SK-N-MC (cell line): ENCODE measurements at regions not wholly inside any gene's neighbourhood (a gene's known extent, or its start where the extent isn't known, plus 50 kb on each side); places are given as distances from the start of the nearest gene placed in this dataset.

ENCODE experiments used
- DNase-seq: peaks from one replicate; pipeline ENCODE4 v3.0.0-alpha.2; 2011; ENCODE audit warnings: low read depth, low spot score
- H3K27ac ChIP-seq: fragments of 200-600 bp; sonication (generic); 2 replicates; pipeline ENCODE4 v1.5.1; 2016; ENCODE audit warnings: mixed run types
- H3K36me3 ChIP-seq: fragments of 200-600 bp; sonication (generic); 2 replicates; pipeline ENCODE4 v1.6.1; 2017; ENCODE audit warnings: antibody characterized with exemption, low read length, mixed read lengths; ENCODE audit not compliant: insufficient read depth
- H3K4me3 ChIP-seq: fragments of 200-600 bp; sonication (generic); 2 replicates; pipeline ENCODE4 v1.5.1; 2016
- H3K9ac ChIP-seq: fragments of 200-600 bp; sonication (generic); 2 replicates; pipeline ENCODE4 v1.8.0; 2017; ENCODE audit warnings: mixed run types, mixed read lengths; ENCODE audit not compliant: insufficient read length
- H3K9me3 ChIP-seq: fragments of 200-600 bp; sonication (generic); 2 replicates; pipeline ENCODE4 v1.6.1; 2017; ENCODE audit warnings: low read depth, mild to moderate bottlenecking, antibody characterized with exemption, low read length, moderate library complexity, mixed read lengths
- EZH2 ChIP-seq: fragments of 200-600 bp; sonication (generic); IDR thresholded peaks from one replicate; pipeline ENCODE4 v1.6.1; 2017; ENCODE audit warnings: antibody characterized with exemption
- FOXP2 ChIP-seq: optimal IDR thresholded peaks from 2 replicates; pipeline ENCODE3; 2011; ENCODE audit warnings: mild to moderate bottlenecking, moderate library complexity; ENCODE audit not compliant: insufficient read depth; ENCODE audit errors: extremely low read length, control extremely low read depth
- POLR2AphosphoS5 ChIP-seq: IDR thresholded peaks from 2 replicates; pipeline ENCODE4 v1.6.1; 2012; ENCODE audit warnings: mild to moderate bottlenecking, low read depth, low read length, borderline replicate concordance

- H3K9me3 ChIP-seq = no peaks in the 10 kb centered on the region
- H3K36me3 ChIP-seq = no peaks in the 10 kb centered on the region
- no peak overlapping the region for H3K27ac ChIP-seq
- H3K9ac ChIP-seq = no peak overlapping the region
- no peak for DNase-seq
- TF ChIP-seq POLR2AphosphoS5 (no peak), FOXP2 (no peak), EZH2 (no peak)
- H3K4me3 ChIP-seq = no peak overlapping the region
These were observed 66.0 kb upstream of the NKX1-1 start for GRCh38 chr4:1472148-1472797.

- H3K36me3 ChIP-seq = no peaks in the 10 kb centered on the region
- no peaks in the 10 kb centered on the region for H3K9me3 ChIP-seq
- no peak for TF ChIP-seq POLR2AphosphoS5
- TF ChIP-seq FOXP2 = no peak
- no peak for TF ChIP-seq EZH2
- no peak overlapping the region for H3K9ac ChIP-seq
- no peak overlapping the region for H3K27ac ChIP-seq
- H3K4me3 ChIP-seq = no peak overlapping the region
- DNase-seq = no peak
These were observed 65.4 kb upstream of the NKX1-1 start for GRCh38 chr4:1471443-1472147.

GRCh38 chr4:1470816-1471442 is 64.7 kb upstream of the NKX1-1 start:
- Histone ChIP-seq H3K9me3 (no peaks in the 10 kb centered on the region), H3K9ac (no peak overlapping the region), H3K4me3 (no peak overlapping the region), H3K27ac (no peak overlapping the region), H3K36me3 (no peaks in the 10 kb centered on the region)
- DNase-seq = no peak
- TF ChIP-seq EZH2 (no peak), POLR2AphosphoS5 (no peak)

- H3K4me3 ChIP-seq = no peak overlapping the region
- H3K36me3 ChIP-seq = no peaks in the 10 kb centered on the region
- no peak overlapping the region for H3K27ac ChIP-seq
- no peaks in the 10 kb centered on the region for H3K9me3 ChIP-seq
- H3K9ac ChIP-seq = no peak overlapping the region
- no peak for DNase-seq
- TF ChIP-seq FOXP2 = no peak
- no peak for TF ChIP-seq EZH2
- TF ChIP-seq POLR2AphosphoS5 = no peak
These were observed 64.1 kb upstream of the NKX1-1 start for GRCh38 chr4:1470393-1470670.

GRCh38 chr4:1469607-1470392 is 63.6 kb upstream of the NKX1-1 start:
- no peak overlapping the region for H3K9ac ChIP-seq
- H3K4me3 ChIP-seq = no peak overlapping the region
- no peaks in the 10 kb centered on the region for H3K9me3 ChIP-seq
- DNase-seq = no peak
- H3K27ac ChIP-seq = no peak overlapping the region
- TF ChIP-seq EZH2 (no peak), POLR2AphosphoS5 (no peak), FOXP2 (no peak)
- H3K36me3 ChIP-seq = no peaks in the 10 kb centered on the region

GRCh38 chr4:1469043-1469442 is 62.8 kb upstream of the NKX1-1 start:
- Histone ChIP-seq H3K9me3 (no peaks in the 10 kb centered on the region), H3K27ac (no peak overlapping the region), H3K4me3 (no peak overlapping the region), H3K9ac (no peak overlapping the region), H3K36me3 (no peaks in the 10 kb centered on the region)
- DNase-seq = no peak
- TF ChIP-seq EZH2 = no peak
- TF ChIP-seq FOXP2 = no peak
- no peak for TF ChIP-seq POLR2AphosphoS5

GRCh38 chr4:1467581-1468458 is 61.6 kb upstream of the NKX1-1 start:
- no peak for TF ChIP-seq POLR2AphosphoS5
- no peak for TF ChIP-seq FOXP2
- no peak for TF ChIP-seq EZH2
- no peak for DNase-seq

GRCh38 chr4:1466863-1467165 is 60.6 kb upstream of the NKX1-1 start:
- Histone ChIP-seq H3K36me3 (no peaks in the 10 kb centered on the region), H3K4me3 (no peak overlapping the region), H3K9ac (no peak overlapping the region), H3K9me3 (no peaks in the 10 kb centered on the region), H3K27ac (no peak overlapping the region)
- DNase-seq = no peak
- TF ChIP-seq FOXP2 (no peak), POLR2AphosphoS5 (no peak), EZH2 (no peak)

More at GRCh38 chr4:1467581-1468458, 61.6 kb upstream of the NKX1-1 start:
- Histone ChIP-seq H3K4me3 (no peak overlapping the region), H3K36me3 (no peaks in the 10 kb centered on the region), H3K27ac (no peak overlapping the region), H3K9ac (no peak overlapping the region), H3K9me3 (no peaks in the 10 kb centered on the region)
